HepG2 (cell line): ENCODE measurements at regions not wholly inside any gene's neighbourhood (a gene's known extent, or its start where the extent isn't known, plus 50 kb on each side); places are given as distances from the start of the nearest gene placed in this dataset.

Experiments
- ATAC-seq: fragments of 200-7000 bp; cut with Tn5 transposase; 3 replicates; pipeline ENCODE4 v1.9.1; 2020; ENCODE audit warnings: mild to moderate bottlenecking, moderate library complexity
- BruUV-seq: library from RNA; stranded (reverse); fragments of 400-500 nt; replicated peaks from 2 replicates; lab custom pipeline; 2021; lab: Mats Ljungman, UMichigan
- CTCF ChIA-PET: fragments of 300-600 bp; formaldehyde crosslinking; extraction: SDS; loops from one replicate; lab custom pipeline; 2021; ENCODE audit warnings: low total read pairs, inconsistent platforms, low intra/inter-chr PET ratio; lab: Yijun Ruan, JAX
- POLR2A ChIA-PET: fragments of 350-600 bp; sonication (Branson Sonifier 250); formaldehyde crosslinking; loops from one replicate; lab custom pipeline; 2020; ENCODE audit warnings: antibody characterized with exemption, inconsistent platforms; lab: Yijun Ruan, JAX
- DNase-seq: peaks from one replicate; pipeline ENCODE4 v3.0.0-alpha.2; 2015; ENCODE audit warnings: low spot score
- FAIRE-seq: peaks from 3 replicates; lab custom pipeline; 2011; peaks lifted over from hg19 to GRCh38; lab: Jason Lieb, UNC
- H2AFZ ChIP-seq: one replicate; pipeline ENCODE4 v1.6.1; 2011; ENCODE audit warnings: low read length, inconsistent platforms
- H3K27ac ChIP-seq: fragments of 300-600 bp; 3 replicates; pipeline ENCODE4 v1.8.0; 2011; ENCODE audit warnings: mixed run types, mild to moderate bottlenecking, mixed read lengths, low read length, inconsistent platforms; ENCODE audit not compliant: insufficient read depth; ENCODE audit errors: extremely low read length
- H3K27me3 ChIP-seq, 2 experiments: fragments of 200-600 bp in 1 of 2; 2 replicates in 1 of 2; 3 replicates in 1 of 2; pipeline versions ENCODE4 v1.6.0 to v1.8.0; 2011; ENCODE audit warnings: low read length in 2 of 2, mild to moderate bottlenecking in 2 of 2, moderate library complexity in 2 of 2, inconsistent platforms in 1 of 2; ENCODE audit not compliant: insufficient read depth in 2 of 2, control insufficient read depth in 1 of 2
- H3K36me3 ChIP-seq, 2 experiments: fragments of 200-600 bp in 1 of 2; replicated peaks in 1 of 2; 2 replicates in 1 of 2; 3 replicates in 1 of 2; pipeline versions ENCODE4 v1.5.1 to v1.8.0; 2011; ENCODE audit warnings: low read length in 2 of 2, inconsistent platforms in 1 of 2; ENCODE audit not compliant: insufficient read depth in 2 of 2, control insufficient read depth in 1 of 2
- H3K4me1 ChIP-seq: 2 replicates; pipeline ENCODE4 v1.5.1; 2012; ENCODE audit warnings: low read length, inconsistent platforms; ENCODE audit not compliant: insufficient read depth
- H3K4me2 ChIP-seq: 2 replicates; pipeline ENCODE4 v1.6.0; 2011; ENCODE audit warnings: low read depth, low read length, inconsistent platforms
- H3K4me3 ChIP-seq, 3 experiments: fragments of 200-600 bp in 1 of 3; sonication (generic), shearing (Covaris generic) in 1 of 3; replicated peaks in 1 of 3; 2 replicates each; pipeline ENCODE4 v1.5.1; 2011 to 2016; ENCODE audit warnings: low read length in 3 of 3, inconsistent platforms in 2 of 3, low read depth in 2 of 3, mild to moderate bottlenecking in 2 of 3, control low read depth in 1 of 3, mixed read lengths in 1 of 3; ENCODE audit not compliant: insufficient read depth in 1 of 3
- H3K79me2 ChIP-seq: one replicate; pipeline ENCODE4 v1.6.1; 2011; ENCODE audit warnings: low read length, inconsistent platforms; ENCODE audit not compliant: insufficient read depth
- H3K9ac ChIP-seq: 2 replicates; pipeline ENCODE4 v1.6.0; 2011; ENCODE audit warnings: mild to moderate bottlenecking, low read depth, low read length, inconsistent platforms; ENCODE audit not compliant: insufficient read depth
- H3K9me3 ChIP-seq: 2 replicates; pipeline ENCODE4 v1.5.1; 2012; ENCODE audit warnings: mild to moderate bottlenecking, low read length
- H4K20me1 ChIP-seq: 2 replicates; pipeline ENCODE4 v1.6.0; 2011; ENCODE audit warnings: inconsistent platforms, mild to moderate bottlenecking, low read length, moderate library complexity; ENCODE audit not compliant: insufficient read depth
- FOSL1 ChIP-seq: sonication (generic); formaldehyde crosslinking; IDR thresholded peaks from 2 replicates; pipeline ENCODE4 v1.9.0; 2021; ENCODE audit warnings: missing genetic modification reagents, borderline replicate concordance
- HOXA5 ChIP-seq: sonication (generic); formaldehyde crosslinking; IDR thresholded peaks from 2 replicates; pipeline ENCODE4 v1.4.0; 2020; ENCODE audit warnings: missing genetic modification reagents
- MEIS1 ChIP-seq: sonication (generic); formaldehyde crosslinking; IDR thresholded peaks from 2 replicates; pipeline ENCODE4 v1.9.0; 2021; ENCODE audit warnings: mild to moderate bottlenecking, missing genetic modification reagents, moderate library complexity, borderline replicate concordance
- MXD4 ChIP-seq: IDR thresholded peaks from 2 replicates; pipeline ENCODE4 v1.6.1; 2016; ENCODE audit warnings: mild to moderate bottlenecking, missing biosample characterization, missing genetic modification reagents
- NFKBIZ ChIP-seq: IDR thresholded peaks from 2 replicates; pipeline ENCODE4 v1.6.1; 2018; ENCODE audit warnings: missing genetic modification reagents, missing compliant biosample characterization
- POGZ ChIP-seq: sonication (generic); formaldehyde crosslinking; IDR thresholded peaks from 2 replicates; pipeline ENCODE4 v1.4.0; 2020; ENCODE audit warnings: mild to moderate bottlenecking, missing genetic modification reagents
- POLR2AphosphoS2 ChIP-seq: IDR thresholded peaks from 2 replicates; pipeline ENCODE4 v1.6.1; 2011; ENCODE audit warnings: low read depth, low read length, improper control_type of control experiment
- SRF ChIP-seq: IDR thresholded peaks from 2 replicates; pipeline ENCODE4 v1.6.1; 2011; ENCODE audit warnings: mild to moderate bottlenecking, low read depth, low read length, moderate library complexity
- XBP1 ChIP-seq: sonication (generic); formaldehyde crosslinking; IDR thresholded peaks from 2 replicates; pipeline ENCODE4 v1.5.0; 2020; ENCODE audit warnings: missing genetic modification reagents
- ZC3H13 ChIP-seq: sonication (generic); formaldehyde crosslinking; IDR thresholded peaks from 2 replicates; pipeline ENCODE4 v1.8.1; 2023; ENCODE audit warnings: mild to moderate bottlenecking, missing genetic modification reagents, moderate library complexity
- ZFP36L1 ChIP-seq: sonication (generic); formaldehyde crosslinking; IDR thresholded peaks from 2 replicates; pipeline ENCODE4 v1.8.0; 2022; ENCODE audit warnings: mild to moderate bottlenecking, missing genetic modification reagents, moderate library complexity
- ZNF382 ChIP-seq: sonication (generic); formaldehyde crosslinking; IDR thresholded peaks from 2 replicates; pipeline ENCODE4 v1.5.0; 2020; ENCODE audit warnings: missing genetic modification reagents, mild to moderate bottlenecking, borderline replicate concordance
- ZNF713 ChIP-seq: sonication (generic); formaldehyde crosslinking; IDR thresholded peaks from 2 replicates; pipeline ENCODE4 v1.4.0; 2020; ENCODE audit warnings: mild to moderate bottlenecking, missing genetic modification reagents
- ZNF776 ChIP-seq: sonication (generic); formaldehyde crosslinking; IDR thresholded peaks from 2 replicates; pipeline ENCODE4 v1.4.0; 2020; ENCODE audit warnings: mild to moderate bottlenecking, missing genetic modification reagents
- ZSCAN5A ChIP-seq: sonication (generic); formaldehyde crosslinking; IDR thresholded peaks from 2 replicates; pipeline ENCODE4 v1.8.0; 2022; ENCODE audit warnings: mild to moderate bottlenecking, missing genetic modification reagents, borderline replicate concordance
- WGBS: methylation state at CpG from one replicate; pipeline ENCODE4 v1.1.6; 2017; ENCODE audit warnings: low lambda C conversion rate; 5-methylcytosine and 5-hydroxymethylcytosine counted together
- in situ Hi-C: cut with HindIII; loops from 2 replicates; pipeline ENCODE4 v1.10.0; 2017; ENCODE audit warnings: low pct_unique_long_range_greater_than_20kb; ENCODE audit not compliant: extremely low pct_ligation_motif_present
- intact Hi-C: fragments of 100-400 bp; cut with micrococcal nuclease; formaldehyde crosslinking; loops from one replicate; pipeline ENCODE4 v1.10.0; 2022; ENCODE audit not compliant: unreplicated experiment
- TF ChIP-seq, protein P1 (sequence below): sonication (generic); formaldehyde crosslinking; IDR thresholded peaks from 2 replicates; pipeline ENCODE4 v1.4.0; 2020; ENCODE audit warnings: missing genetic modification reagents

DNA sequence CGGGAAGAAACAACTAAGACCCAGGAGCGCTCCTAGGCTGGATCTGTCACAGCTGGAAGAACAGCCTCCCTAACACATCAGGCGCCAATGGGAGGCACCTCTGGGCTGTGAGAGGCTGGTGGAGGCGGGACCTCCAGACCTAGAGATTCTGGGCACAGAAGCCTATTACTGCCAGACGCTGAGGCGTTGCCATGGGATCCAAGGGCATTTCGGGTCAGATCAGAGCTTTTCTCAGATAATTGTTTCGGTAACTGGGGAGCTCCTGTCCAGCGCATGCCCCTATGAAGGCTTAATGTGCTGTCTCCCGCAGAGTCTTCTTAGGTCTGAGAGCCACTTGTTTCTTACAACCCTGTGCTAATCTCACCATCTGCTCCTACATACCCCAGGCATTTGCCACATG, 339.2 kb downstream of the ZNF716 start (continued):
- TF ChIP-seq, protein P1, sequence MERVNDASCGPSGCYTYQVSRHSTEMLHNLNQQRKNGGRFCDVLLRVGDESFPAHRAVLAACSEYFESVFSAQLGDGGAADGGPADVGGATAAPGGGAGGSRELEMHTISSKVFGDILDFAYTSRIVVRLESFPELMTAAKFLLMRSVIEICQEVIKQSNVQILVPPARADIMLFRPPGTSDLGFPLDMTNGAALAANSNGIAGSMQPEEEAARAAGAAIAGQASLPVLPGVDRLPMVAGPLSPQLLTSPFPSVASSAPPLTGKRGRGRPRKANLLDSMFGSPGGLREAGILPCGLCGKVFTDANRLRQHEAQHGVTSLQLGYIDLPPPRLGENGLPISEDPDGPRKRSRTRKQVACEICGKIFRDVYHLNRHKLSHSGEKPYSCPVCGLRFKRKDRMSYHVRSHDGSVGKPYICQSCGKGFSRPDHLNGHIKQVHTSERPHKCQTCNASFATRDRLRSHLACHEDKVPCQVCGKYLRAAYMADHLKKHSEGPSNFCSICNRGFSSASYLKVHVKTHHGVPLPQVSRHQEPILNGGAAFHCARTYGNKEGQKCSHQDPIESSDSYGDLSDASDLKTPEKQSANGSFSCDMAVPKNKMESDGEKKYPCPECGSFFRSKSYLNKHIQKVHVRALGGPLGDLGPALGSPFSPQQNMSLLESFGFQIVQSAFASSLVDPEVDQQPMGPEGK (CRISPR knock-in tag), result no peak
- TF ChIP-seq ZC3H13 (CRISPR knock-in tag) (no peak), POGZ (no peak), NFKBIZ (CRISPR knock-in tag) (no peak), ZNF713 (no peak), ZNF776 (CRISPR knock-in tag) (no peak), HOXA5 (no peak), XBP1 (CRISPR knock-in tag) (no peak), FOSL1 (CRISPR knock-in tag) (no peak)

DNA sequence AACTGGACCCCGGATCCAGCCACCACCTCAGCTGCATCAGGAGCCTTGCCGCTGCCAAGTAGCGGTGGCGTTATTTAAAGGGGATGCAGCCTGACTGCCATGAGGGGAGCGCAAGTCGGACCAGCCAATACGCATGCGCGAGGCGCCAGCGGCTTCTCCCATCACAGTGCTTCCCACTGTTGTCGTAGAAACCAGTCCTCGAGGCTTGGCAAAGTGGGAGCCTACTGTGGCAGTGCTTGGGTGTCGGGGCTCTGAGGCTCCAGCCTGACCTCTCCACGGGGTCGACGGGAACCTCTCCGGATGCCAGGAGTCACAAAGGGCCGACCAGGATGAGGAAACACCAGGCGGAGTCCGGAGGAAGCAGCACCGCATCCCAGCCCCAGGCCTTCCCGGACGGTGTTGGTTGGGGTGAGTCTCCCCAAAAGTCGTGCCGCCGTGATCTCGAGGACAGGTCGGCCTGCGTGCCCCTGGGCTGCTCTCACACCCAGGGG, 369.6 kb downstream of the ZNF716 start:
- ChIA-PET CTCF (no interaction called here), POLR2A (no interaction called here)
- Histone ChIP-seq H3K9ac (no peak overlapping the region), H3K36me3 (no peaks in the 10 kb centered on the region), H3K4me1 (no peaks in the 10 kb centered on the region), H3K4me2 (no peak overlapping the region), H3K27ac (no peak overlapping the region), H3K27me3 (no peaks in the 10 kb centered on the region), H3K4me3 (no peak overlapping the region), H3K79me2 (no peaks in the 10 kb centered on the region), H2AFZ (no peak overlapping the region), H3K9me3 (peaks cover 79% of the 10 kb centered on the region), H4K20me1 (no peaks in the 10 kb centered on the region)
- no peak for ATAC-seq
- no peak for FAIRE-seq
- DNase-seq, result no peak
- no TSS peak for BruUV-seq
- intact Hi-C loops (no loop called here), in situ Hi-C loops (no loop called here)
- WGBS, result no CpG with 5 or more reads among the region's 30 CpGs
- TF ChIP-seq SRF (no peak), ZNF382 (no peak), POLR2AphosphoS2 (no peak), ZSCAN5A (no peak), ZFP36L1 (CRISPR knock-in tag) (no peak), MEIS1 (CRISPR knock-in tag) (no peak), MXD4 (CRISPR knock-in tag) (no peak)
- TF ChIP-seq, protein P1 (CRISPR knock-in tag), result no peak
